ENCODE measurements at regions not wholly inside any gene's neighbourhood (a gene's known extent, or its start where the extent isn't known, plus 50 kb on each side); places are given as distances from the start of the nearest gene placed in this dataset.

GRCh38 chr1:81496349-81496748 is 304.4 kb upstream of the ADGRL2 start:
- no peak overlapping the region for H3K4me3 ChIP-seq
- no peak overlapping the region for H3K27ac ChIP-seq
- intact Hi-C loops (cut with DNase I; ENCODE audit: low total_unique reads): no loop called here
- H3K9me3 ChIP-seq: no peaks in the 10 kb centered on the region
- H3K27me3 ChIP-seq: no peaks in the 10 kb centered on the region
- no peak for TF ChIP-seq POLR2AphosphoS5 (IDR thresholded peaks at IDR 0.05)
- no peak for TF ChIP-seq CTCF (IDR thresholded peaks at IDR 0.05)
- no peak for TF ChIP-seq POLR2A (IDR thresholded peaks at IDR 0.05)
- DNase-seq (ENCODE audit: low spot score in 2 of 2): no peak
- no peaks in the 10 kb centered on the region for H3K4me1 ChIP-seq
- no peaks in the 10 kb centered on the region for H3K36me3 ChIP-seq

- H3K27ac ChIP-seq: no peak overlapping the region
- H3K27me3 ChIP-seq: no peaks in the 10 kb centered on the region
- H3K36me3 ChIP-seq: no peaks in the 10 kb centered on the region
- intact Hi-C loops (cut with DNase I; ENCODE audit: low total_unique reads): no loop called here
- no peaks in the 10 kb centered on the region for H3K4me1 ChIP-seq
- DNase-seq (ENCODE audit: low spot score in 2 of 2): no peak
- TF ChIP-seq POLR2A (IDR thresholded peaks at IDR 0.05) (no peak), CTCF (IDR thresholded peaks at IDR 0.05) (no peak), POLR2AphosphoS5 (IDR thresholded peaks at IDR 0.05) (no peak)
- H3K9me3 ChIP-seq: peaks cover 0 to 6% of the 10 kb centered on the region in 2 donors
- no peak overlapping the region for H3K4me3 ChIP-seq
These were observed 307.4 kb upstream of the ADGRL2 start for GRCh38 chr1:81493102-81493869.

- TF ChIP-seq POLR2A (IDR thresholded peaks at IDR 0.05): no peak
- no peak for TF ChIP-seq CTCF (IDR thresholded peaks at IDR 0.05)
- TF ChIP-seq POLR2AphosphoS5 (IDR thresholded peaks at IDR 0.05): no peak
- Histone ChIP-seq H3K27me3 (no peaks in the 10 kb centered on the region), H3K27ac (no peak overlapping the region)
These were observed 308.1 kb upstream of the ADGRL2 start for GRCh38 chr1:81492628-81493027.

GRCh38 chr1:81490614-81491013 is 310.1 kb upstream of the ADGRL2 start:
- intact Hi-C loops (cut with DNase I; ENCODE audit: low total_unique reads): no loop called here
- Histone ChIP-seq H3K27ac (no peak overlapping the region), H3K9me3 (peaks cover 0 to 6% of the 10 kb centered on the region in 2 donors), H3K4me1 (no peaks in the 10 kb centered on the region), H3K36me3 (no peaks in the 10 kb centered on the region), H3K27me3 (no peaks in the 10 kb centered on the region), H3K4me3 (no peak overlapping the region)
- TF ChIP-seq POLR2AphosphoS5 (IDR thresholded peaks at IDR 0.05): no peak
- TF ChIP-seq CTCF (IDR thresholded peaks at IDR 0.05): no peak
- no peak for TF ChIP-seq POLR2A (IDR thresholded peaks at IDR 0.05)
- DNase-seq (ENCODE audit: low spot score in 2 of 2): no peak

More at GRCh38 chr1:81492628-81493027, 308.1 kb upstream of the ADGRL2 start:
- no peaks in the 10 kb centered on the region for H3K36me3 ChIP-seq
- no peak for DNase-seq (ENCODE audit: low spot score in 2 of 2)
- intact Hi-C loops (cut with DNase I; ENCODE audit: low total_unique reads): no loop called here
- peaks cover 0 to 6% of the 10 kb centered on the region in 2 donors for H3K9me3 ChIP-seq
- no peak overlapping the region for H3K4me3 ChIP-seq
- H3K4me1 ChIP-seq: no peaks in the 10 kb centered on the region

- intact Hi-C loops (cut with DNase I; ENCODE audit: low total_unique reads): no loop called here
- no peak overlapping the region for H3K4me3 ChIP-seq
- H3K36me3 ChIP-seq: no peaks in the 10 kb centered on the region
- peaks cover 0 to 6% of the 10 kb centered on the region in 2 donors for H3K9me3 ChIP-seq
- H3K27ac ChIP-seq: no peak overlapping the region
- TF ChIP-seq POLR2A (IDR thresholded peaks at IDR 0.05) (no peak), CTCF (IDR thresholded peaks at IDR 0.05) (no peak), POLR2AphosphoS5 (IDR thresholded peaks at IDR 0.05) (no peak)
- no peaks in the 10 kb centered on the region for H3K27me3 ChIP-seq
- no peak for DNase-seq (ENCODE audit: low spot score in 2 of 2)
- no peaks in the 10 kb centered on the region for H3K4me1 ChIP-seq
These were observed 311.3 kb upstream of the ADGRL2 start for GRCh38 chr1:81489372-81489934.

Measured in breast epithelium (tissue), 4 donors.